SK-N-SH (cell line): ENCODE measurements at regions not wholly inside any gene's neighbourhood (a gene's known extent, or its start where the extent isn't known, plus 50 kb on each side); places are given as distances from the start of the nearest gene placed in this dataset.

Source experiments
- CTCF ChIA-PET: fragments of 300-600, 350-600 bp; formaldehyde crosslinking; extraction: SDS; loops from one replicate; lab custom pipeline; 2021; lab: Yijun Ruan, JAX
- POLR2A ChIA-PET: fragments of 350-600 bp; sonication (Branson Sonifier 250); formaldehyde crosslinking; extraction: SDS; loops from one replicate; lab custom pipeline; 2020; ENCODE audit warnings: antibody characterized with exemption, inconsistent platforms; lab: Yijun Ruan, JAX
- DNase-seq: peaks from one replicate; pipeline ENCODE4 v3.0.0; 2012
- H2AFZ ChIP-seq: fragments of 200-600 bp; sonication (generic); 2 replicates; pipeline ENCODE4 v1.8.1; 2016; ENCODE audit warnings: antibody characterized with exemption, mild to moderate bottlenecking, low read depth
- H3F3A ChIP-seq: fragments of 200-600 bp; sonication (generic); replicated peaks from 2 replicates; pipeline ENCODE3; 2016; ENCODE audit warnings: antibody characterized with exemption, mild to moderate bottlenecking; ENCODE audit not compliant: insufficient read depth
- H3K27ac ChIP-seq, 2 experiments: fragments of 200-500 bp in 1 of 2; fragments of 200-600 bp in 1 of 2; sonication (Bioruptor generic) in 1 of 2; sonication (generic), shearing (Covaris generic) in 1 of 2; 2 replicates each; pipeline versions ENCODE4 v1.5.1 to v1.6.1; 2014 to 2016; ENCODE audit warnings: low read depth in 2 of 2, inconsistent platforms in 1 of 2, low read length in 1 of 2, mild to moderate bottlenecking in 1 of 2, mixed read lengths in 1 of 2
- H3K27me3 ChIP-seq: fragments of 200-600 bp; sonication (generic), shearing (Covaris generic); 2 replicates; pipeline ENCODE4 v1.6.1; 2016; ENCODE audit warnings: mixed run types; ENCODE audit not compliant: insufficient read depth
- H3K36me3 ChIP-seq, 2 experiments: fragments of 200-500 bp in 1 of 2; fragments of 200-600 bp in 1 of 2; sonication (Bioruptor generic) in 1 of 2; sonication (generic) in 1 of 2; replicated peaks in 1 of 2; 2 replicates each; pipeline versions ENCODE3 to v1.5.1; 2014 to 2016; ENCODE audit warnings: low read length in 1 of 2, mild to moderate bottlenecking in 1 of 2; ENCODE audit not compliant: insufficient read depth in 2 of 2, control insufficient read depth in 1 of 2
- H3K4me1 ChIP-seq, 2 experiments: fragments of 200-500 bp in 1 of 2; fragments of 200-600 bp in 1 of 2; sonication (Bioruptor generic) in 1 of 2; sonication (generic), shearing (Covaris generic) in 1 of 2; 2 replicates each; pipeline versions ENCODE4 v1.5.1 to v1.6.1; 2014 to 2016; ENCODE audit warnings: low read depth in 1 of 2, low read length in 1 of 2, mixed run types in 1 of 2; ENCODE audit not compliant: insufficient read depth in 2 of 2, control insufficient read depth in 1 of 2
- H3K4me2 ChIP-seq: fragments of 200-600 bp; sonication (generic), shearing (Covaris generic); 2 replicates; pipeline ENCODE4 v1.6.1; 2017; ENCODE audit warnings: mixed run types
- H3K4me3 ChIP-seq, 2 experiments: fragments of 200-500 bp in 1 of 2; fragments of 200-600 bp in 1 of 2; sonication (Bioruptor generic) in 1 of 2; sonication (generic), shearing (Covaris generic) in 1 of 2; 2 replicates each; pipeline versions ENCODE4 v1.5.1 to v1.8.1; 2014 to 2016; ENCODE audit warnings: low read depth in 2 of 2, inconsistent platforms in 1 of 2, low read length in 1 of 2, mild to moderate bottlenecking in 1 of 2, mixed read lengths in 1 of 2, moderate library complexity in 1 of 2
- H3K79me2 ChIP-seq: fragments of 200-600 bp; sonication (generic); 2 replicates; pipeline ENCODE4 v1.8.1; 2017; ENCODE audit warnings: mild to moderate bottlenecking; ENCODE audit not compliant: insufficient read depth
- H3K9ac ChIP-seq: fragments of 200-600 bp; sonication (generic); 2 replicates; pipeline ENCODE4 v1.6.1; 2017; ENCODE audit warnings: mixed run types
- H3K9me2 ChIP-seq: fragments of 200-600 bp; sonication (generic); 2 replicates; pipeline ENCODE4 v1.6.1; 2017; ENCODE audit warnings: mixed run types
- H3K9me3 ChIP-seq: fragments of 200-600 bp; sonication (generic); 2 replicates; pipeline ENCODE4 v1.6.1; 2017; ENCODE audit warnings: mixed run types, mild to moderate bottlenecking, moderate library complexity
- H4K20me1 ChIP-seq: fragments of 200-600 bp; sonication (generic); 2 replicates; pipeline ENCODE4 v1.6.1; 2017; ENCODE audit warnings: mild to moderate bottlenecking, mixed run types; ENCODE audit not compliant: insufficient read depth
- CHD2 ChIP-seq: fragments of 150-350 bp; IDR thresholded peaks from 2 replicates; pipeline ENCODE4 v1.6.1; 2018; ENCODE audit warnings: low read length; ENCODE audit not compliant: partially characterized antibody
- ELF1 ChIP-seq: IDR thresholded peaks from 2 replicates; pipeline ENCODE4 v1.4.0; 2012
- EP300 ChIP-seq, 2 experiments: IDR thresholded peaks; 2 replicates each; pipeline versions ENCODE4 v1.4.0 to v1.6.1; 2012; ENCODE audit warnings: borderline replicate concordance in 1 of 2, low read depth in 1 of 2, low read length in 1 of 2
- EZH2phosphoT487 ChIP-seq: fragments of 200-600 bp; sonication (generic); IDR thresholded peaks from 2 replicates; pipeline ENCODE4 v1.6.1; 2017; ENCODE audit warnings: low read depth, mixed run types, mild to moderate bottlenecking, antibody characterized with exemption, moderate library complexity, borderline replicate concordance
- FOXM1 ChIP-seq: IDR thresholded peaks from 2 replicates; pipeline ENCODE4 v1.4.0; 2012; ENCODE audit warnings: low read depth, mild to moderate bottlenecking
- GABPA ChIP-seq: IDR thresholded peaks from 2 replicates; pipeline ENCODE4 v1.4.0; 2012; ENCODE audit warnings: low read depth, mild to moderate bottlenecking
- NRF1 ChIP-seq: IDR thresholded peaks from 2 replicates; pipeline ENCODE4 v1.6.1; 2012; ENCODE audit warnings: low read depth, mild to moderate bottlenecking, low read length
- RAD21 ChIP-seq: IDR thresholded peaks from 2 replicates; pipeline ENCODE4 v1.6.1; 2012; ENCODE audit warnings: mild to moderate bottlenecking, low read length
- RCOR1 ChIP-seq: fragments of 150-350 bp; IDR thresholded peaks from 2 replicates; pipeline ENCODE4 v1.6.1; 2017; ENCODE audit warnings: antibody characterized with exemption, low read length
- RFX5 ChIP-seq: IDR thresholded peaks from 2 replicates; pipeline ENCODE4 v1.6.1; 2012; ENCODE audit warnings: mild to moderate bottlenecking, improper control_type of control experiment, low read length
- SMC3 ChIP-seq: IDR thresholded peaks from 2 replicates; pipeline ENCODE4 v1.6.1; 2012; ENCODE audit warnings: low read depth, low read length, improper control_type of control experiment
- TAF1 ChIP-seq: IDR thresholded peaks from 2 replicates; pipeline ENCODE4 v1.6.1; 2012; ENCODE audit warnings: low read depth, mild to moderate bottlenecking, low read length, moderate library complexity, borderline replicate concordance
- TCF12 ChIP-seq: IDR thresholded peaks from 2 replicates; pipeline ENCODE4 v1.4.0; 2012
- TEAD4 ChIP-seq: IDR thresholded peaks from 2 replicates; pipeline ENCODE4 v1.4.0; 2012; ENCODE audit warnings: mild to moderate bottlenecking, borderline replicate concordance; ENCODE audit not compliant: insufficient read depth
- USF2 ChIP-seq: fragments of 150-350 bp; IDR thresholded peaks from 2 replicates; pipeline ENCODE4 v1.6.1; 2017; ENCODE audit warnings: antibody characterized with exemption, low read length, low read depth, borderline replicate concordance
- YY1 ChIP-seq: IDR thresholded peaks from 2 replicates; pipeline ENCODE4 v1.4.0; 2012; ENCODE audit warnings: low read depth, mild to moderate bottlenecking
- WGBS: methylation state at CpG from one replicate; pipeline ENCODE4 v1.1.6; 2017; ENCODE audit warnings: low lambda C conversion rate; 5-methylcytosine and 5-hydroxymethylcytosine counted together
- TF ChIP-seq, protein P1 (sequence below): IDR thresholded peaks from 2 replicates; pipeline ENCODE4 v1.4.0; 2012; ENCODE audit warnings: low read depth
- TF ChIP-seq, protein P2 (sequence below): IDR thresholded peaks from 2 replicates; pipeline ENCODE4 v1.6.1; 2012; ENCODE audit warnings: mild to moderate bottlenecking, low read depth, low read length, moderate library complexity
- TF ChIP-seq, protein P3 (sequence below): IDR thresholded peaks from 2 replicates; pipeline ENCODE4; 2012
- TF ChIP-seq, protein P4 (sequence below): fragments of 150-350 bp; IDR thresholded peaks from 2 replicates; pipeline ENCODE4 v1.6.1; 2016; ENCODE audit warnings: mild to moderate bottlenecking, low read depth, low read length

GRCh38 chr11:80084608-80085007 is 643.8 kb upstream of the TENM4 start:
- 58% methylated on average over 3 of the region's 3 CpGs for WGBS
- Histone ChIP-seq H3K79me2 (no peaks in the 10 kb centered on the region), H3K27ac (no peak overlapping the region), H3K27me3 (no peaks in the 10 kb centered on the region), H3K4me3 (no peak overlapping the region), H3K4me1 (no peaks in the 10 kb centered on the region), H2AFZ (no peak overlapping the region), H3K9ac (no peak overlapping the region), H3K9me3 (no peaks in the 10 kb centered on the region), H4K20me1 (no peaks in the 10 kb centered on the region), H3K36me3 (no peaks in the 10 kb centered on the region), H3K9me2 (no peaks in the 10 kb centered on the region), H3F3A (no peaks in the 10 kb centered on the region), H3K4me2 (no peak overlapping the region)
- ChIA-PET CTCF (interaction anchor here (0.8 kb wide), 1 partner anchor 10 kb away, joined by 3 read pairs; no protein-coding TSS in a partner anchor), POLR2A (no interaction called here)
- DNase-seq = no peak
- TF ChIP-seq RAD21 = no peak
- no peak for TF ChIP-seq USF2
- TF ChIP-seq YY1 = no peak
- no peak for TF ChIP-seq TCF12
- no peak for TF ChIP-seq RCOR1
- TF ChIP-seq, protein P1, sequence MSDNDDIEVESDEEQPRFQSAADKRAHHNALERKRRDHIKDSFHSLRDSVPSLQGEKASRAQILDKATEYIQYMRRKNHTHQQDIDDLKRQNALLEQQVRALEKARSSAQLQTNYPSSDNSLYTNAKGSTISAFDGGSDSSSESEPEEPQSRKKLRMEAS = no peak

DNA sequence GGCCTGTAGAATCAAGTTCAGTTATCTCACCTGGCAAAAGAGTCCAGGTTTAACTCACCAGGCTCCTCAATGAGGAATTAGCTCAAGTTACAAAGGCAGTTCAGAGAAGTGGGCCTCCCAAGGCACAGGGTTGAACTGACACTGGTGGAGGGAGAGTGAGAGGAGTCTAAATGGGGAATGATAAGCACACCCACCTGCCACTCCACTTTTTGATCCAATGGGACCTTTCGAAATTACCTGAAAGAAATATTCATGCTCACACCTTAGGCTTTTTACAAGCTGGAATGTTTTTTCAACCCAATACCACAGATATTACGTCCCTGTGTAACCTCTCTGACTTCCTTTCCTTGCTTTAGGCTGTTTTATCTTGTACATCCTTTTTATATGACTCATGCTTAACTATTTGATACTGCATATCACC is 642.7 kb upstream of the TENM4 start:
- DNase-seq = no peak
- TF ChIP-seq USF2 (no peak), SMC3 (no peak), TAF1 (no peak), FOXM1 (no peak), EZH2phosphoT487 (no peak), EP300 (IDR thresholded peaks at IDR 0.05; ENCODE audit: borderline replicate concordance in 1 of 2, low read depth in 1 of 2, low read length in 1 of 2) (no peak), RFX5 (no peak), TEAD4 (no peak), RAD21 (no peak), NRF1 (no peak), YY1 (no peak), ELF1 (no peak), CHD2 (no peak), GABPA (no peak)
- TF ChIP-seq, protein P2, sequence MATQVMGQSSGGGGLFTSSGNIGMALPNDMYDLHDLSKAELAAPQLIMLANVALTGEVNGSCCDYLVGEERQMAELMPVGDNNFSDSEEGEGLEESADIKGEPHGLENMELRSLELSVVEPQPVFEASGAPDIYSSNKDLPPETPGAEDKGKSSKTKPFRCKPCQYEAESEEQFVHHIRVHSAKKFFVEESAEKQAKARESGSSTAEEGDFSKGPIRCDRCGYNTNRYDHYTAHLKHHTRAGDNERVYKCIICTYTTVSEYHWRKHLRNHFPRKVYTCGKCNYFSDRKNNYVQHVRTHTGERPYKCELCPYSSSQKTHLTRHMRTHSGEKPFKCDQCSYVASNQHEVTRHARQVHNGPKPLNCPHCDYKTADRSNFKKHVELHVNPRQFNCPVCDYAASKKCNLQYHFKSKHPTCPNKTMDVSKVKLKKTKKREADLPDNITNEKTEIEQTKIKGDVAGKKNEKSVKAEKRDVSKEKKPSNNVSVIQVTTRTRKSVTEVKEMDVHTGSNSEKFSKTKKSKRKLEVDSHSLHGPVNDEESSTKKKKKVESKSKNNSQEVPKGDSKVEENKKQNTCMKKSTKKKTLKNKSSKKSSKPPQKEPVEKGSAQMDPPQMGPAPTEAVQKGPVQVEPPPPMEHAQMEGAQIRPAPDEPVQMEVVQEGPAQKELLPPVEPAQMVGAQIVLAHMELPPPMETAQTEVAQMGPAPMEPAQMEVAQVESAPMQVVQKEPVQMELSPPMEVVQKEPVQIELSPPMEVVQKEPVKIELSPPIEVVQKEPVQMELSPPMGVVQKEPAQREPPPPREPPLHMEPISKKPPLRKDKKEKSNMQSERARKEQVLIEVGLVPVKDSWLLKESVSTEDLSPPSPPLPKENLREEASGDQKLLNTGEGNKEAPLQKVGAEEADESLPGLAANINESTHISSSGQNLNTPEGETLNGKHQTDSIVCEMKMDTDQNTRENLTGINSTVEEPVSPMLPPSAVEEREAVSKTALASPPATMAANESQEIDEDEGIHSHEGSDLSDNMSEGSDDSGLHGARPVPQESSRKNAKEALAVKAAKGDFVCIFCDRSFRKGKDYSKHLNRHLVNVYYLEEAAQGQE = no peak
- TF ChIP-seq, protein P3, sequence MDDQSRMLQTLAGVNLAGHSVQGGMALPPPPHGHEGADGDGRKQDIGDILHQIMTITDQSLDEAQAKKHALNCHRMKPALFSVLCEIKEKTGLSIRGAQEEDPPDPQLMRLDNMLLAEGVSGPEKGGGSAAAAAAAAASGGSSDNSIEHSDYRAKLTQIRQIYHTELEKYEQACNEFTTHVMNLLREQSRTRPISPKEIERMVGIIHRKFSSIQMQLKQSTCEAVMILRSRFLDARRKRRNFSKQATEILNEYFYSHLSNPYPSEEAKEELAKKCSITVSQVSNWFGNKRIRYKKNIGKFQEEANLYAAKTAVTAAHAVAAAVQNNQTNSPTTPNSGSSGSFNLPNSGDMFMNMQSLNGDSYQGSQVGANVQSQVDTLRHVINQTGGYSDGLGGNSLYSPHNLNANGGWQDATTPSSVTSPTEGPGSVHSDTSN = no peak
- TF ChIP-seq, protein P1 = no peak
- TF ChIP-seq, protein P4, sequence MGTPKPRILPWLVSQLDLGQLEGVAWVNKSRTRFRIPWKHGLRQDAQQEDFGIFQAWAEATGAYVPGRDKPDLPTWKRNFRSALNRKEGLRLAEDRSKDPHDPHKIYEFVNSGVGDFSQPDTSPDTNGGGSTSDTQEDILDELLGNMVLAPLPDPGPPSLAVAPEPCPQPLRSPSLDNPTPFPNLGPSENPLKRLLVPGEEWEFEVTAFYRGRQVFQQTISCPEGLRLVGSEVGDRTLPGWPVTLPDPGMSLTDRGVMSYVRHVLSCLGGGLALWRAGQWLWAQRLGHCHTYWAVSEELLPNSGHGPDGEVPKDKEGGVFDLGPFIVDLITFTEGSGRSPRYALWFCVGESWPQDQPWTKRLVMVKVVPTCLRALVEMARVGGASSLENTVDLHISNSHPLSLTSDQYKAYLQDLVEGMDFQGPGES = no peak
- Histone ChIP-seq H2AFZ (no peak overlapping the region), H3K9me2 (no peaks in the 10 kb centered on the region), H3K27me3 (no peaks in the 10 kb centered on the region), H3K36me3 (no peaks in the 10 kb centered on the region), H3K9me3 (no peaks in the 10 kb centered on the region), H4K20me1 (no peaks in the 10 kb centered on the region), H3K79me2 (no peaks in the 10 kb centered on the region), H3K4me1 (no peaks in the 10 kb centered on the region), H3F3A (no peaks in the 10 kb centered on the region), H3K4me3 (no peak overlapping the region), H3K27ac (no peak overlapping the region), H3K9ac (no peak overlapping the region), H3K4me2 (no peak overlapping the region)
- CTCF ChIA-PET = no interaction called here
- POLR2A ChIA-PET = no interaction called here
- 54% methylated on average over 2 of the region's 2 CpGs for whole genome bisulfite sequencing
